Prostate gland (tissue), 2 donors: ENCODE measurements at regions not wholly inside any gene's neighbourhood (a gene's known extent, or its start where the extent isn't known, plus 50 kb on each side); places are given as distances from the start of the nearest gene placed in this dataset.

ENCODE experiments used
- CTCF ChIP-seq, 4 experiments: fragments of 200-600 bp in 2 of 4; fragments of 450-650 bp in 2 of 4; sonication (generic) in 2 of 4; IDR thresholded peaks; 1 replicate in 3 of 4; 2 replicates in 1 of 4; pipeline ENCODE4 v1.5.1; 2016 to 2019; ENCODE audit warnings: antibody characterized with exemption in 4 of 4, mild to moderate bottlenecking in 2 of 4, moderate library complexity in 2 of 4
- POLR2A ChIP-seq: fragments of 450-650 bp; IDR thresholded peaks from one replicate; pipeline ENCODE4 v1.6.1; 2016; ENCODE audit warnings: antibody characterized with exemption, mild to moderate bottlenecking

GRCh38 chr1:4315202-4315601 is 339.2 kb upstream of the AJAP1 start:
- TF ChIP-seq CTCF (IDR thresholded peaks at IDR 0.05) = no peak
- no peak for TF ChIP-seq POLR2A
